NCI-H82 (cell line): ENCODE measurements at regions not wholly inside any gene's neighbourhood (a gene's known extent, or its start where the extent isn't known, plus 50 kb on each side); places are given as distances from the start of the nearest gene placed in this dataset.
A peak's percentile ranks its signal among the peaks of the same experiment; 100 is the strongest.

ENCODE experiments used
- DNase-seq: peaks from one replicate; lab custom pipeline; 2025; lab: John Stamatoyannopoulos, UW

DNA sequence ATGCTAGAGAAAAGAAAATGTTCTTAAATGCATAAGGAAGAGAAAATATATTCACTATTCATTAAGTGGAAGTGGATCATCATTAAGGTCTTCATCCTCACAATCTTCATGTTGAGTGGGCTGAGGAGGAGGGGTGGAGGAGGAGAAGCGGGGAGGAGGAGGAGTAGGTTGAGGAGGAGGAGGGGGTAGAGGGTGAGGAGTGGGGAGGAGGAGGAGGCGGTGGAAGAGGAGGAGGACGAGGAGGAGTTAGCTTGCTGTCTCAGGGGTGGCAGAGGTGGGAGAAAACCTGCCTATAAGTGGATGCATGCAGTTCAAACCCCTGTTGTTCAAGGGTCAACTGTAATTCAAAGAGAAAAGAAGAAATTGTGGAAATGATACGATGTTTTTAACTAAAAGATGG is 71.6 kb downstream of the MYEOV start:
- no peak for DNase-seq

DNA sequence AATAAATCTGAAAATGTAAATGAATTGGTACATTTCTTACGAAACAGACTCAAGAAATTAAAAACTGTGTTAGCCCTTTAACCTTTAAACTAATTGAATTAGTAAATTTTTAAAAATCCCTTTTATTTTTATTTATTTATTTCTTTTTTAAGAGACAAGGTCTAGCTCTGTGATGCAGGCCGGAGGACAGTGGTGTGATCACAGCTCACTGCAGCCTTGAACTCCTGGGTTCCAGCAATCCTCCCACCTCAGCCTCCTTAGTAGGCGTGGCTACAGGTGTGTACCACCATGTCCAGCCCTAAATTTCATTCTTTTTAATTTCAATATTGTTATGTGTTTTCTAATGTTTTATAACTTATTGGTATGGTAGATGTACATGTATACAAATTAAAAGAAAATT is 72.6 kb downstream of the MYEOV start:
- no peak for DNase-seq

DNA sequence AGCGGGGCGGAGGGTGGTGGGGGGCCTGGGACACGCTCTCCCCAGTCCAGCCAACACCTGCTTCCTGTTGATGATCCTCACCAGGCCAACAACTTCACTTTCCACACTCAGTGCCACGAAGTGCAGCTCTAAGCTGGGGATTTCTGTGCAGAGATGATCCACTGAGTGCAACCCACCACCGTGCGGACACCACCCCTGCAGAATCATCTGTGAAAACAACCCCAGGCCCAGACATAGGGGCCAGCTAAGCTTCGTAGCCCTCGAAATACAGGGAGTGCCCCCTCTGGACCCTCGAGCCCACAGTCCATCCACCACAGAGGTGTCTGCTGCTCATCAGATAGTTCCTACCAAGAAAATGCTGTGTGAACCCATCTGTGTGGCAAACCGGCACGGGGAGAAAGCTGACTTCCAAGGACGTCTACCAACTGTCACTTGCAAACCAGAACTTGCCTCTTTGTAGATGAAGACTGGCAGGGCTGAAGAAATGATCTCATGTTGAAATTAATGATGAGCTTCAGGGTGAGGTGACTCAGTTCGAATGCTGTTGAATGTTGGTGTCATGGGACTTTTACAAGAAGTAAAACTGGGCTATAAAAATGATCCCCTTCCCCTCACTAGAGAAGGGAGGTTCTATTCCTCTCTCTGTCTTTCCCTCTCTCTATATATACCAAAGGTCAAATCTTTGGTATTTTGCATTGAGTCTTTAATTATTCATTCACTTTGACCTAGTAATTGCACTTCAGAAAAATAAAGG is 73.4 kb downstream of the MYEOV start:
- DNase-seq: no peak

DNA sequence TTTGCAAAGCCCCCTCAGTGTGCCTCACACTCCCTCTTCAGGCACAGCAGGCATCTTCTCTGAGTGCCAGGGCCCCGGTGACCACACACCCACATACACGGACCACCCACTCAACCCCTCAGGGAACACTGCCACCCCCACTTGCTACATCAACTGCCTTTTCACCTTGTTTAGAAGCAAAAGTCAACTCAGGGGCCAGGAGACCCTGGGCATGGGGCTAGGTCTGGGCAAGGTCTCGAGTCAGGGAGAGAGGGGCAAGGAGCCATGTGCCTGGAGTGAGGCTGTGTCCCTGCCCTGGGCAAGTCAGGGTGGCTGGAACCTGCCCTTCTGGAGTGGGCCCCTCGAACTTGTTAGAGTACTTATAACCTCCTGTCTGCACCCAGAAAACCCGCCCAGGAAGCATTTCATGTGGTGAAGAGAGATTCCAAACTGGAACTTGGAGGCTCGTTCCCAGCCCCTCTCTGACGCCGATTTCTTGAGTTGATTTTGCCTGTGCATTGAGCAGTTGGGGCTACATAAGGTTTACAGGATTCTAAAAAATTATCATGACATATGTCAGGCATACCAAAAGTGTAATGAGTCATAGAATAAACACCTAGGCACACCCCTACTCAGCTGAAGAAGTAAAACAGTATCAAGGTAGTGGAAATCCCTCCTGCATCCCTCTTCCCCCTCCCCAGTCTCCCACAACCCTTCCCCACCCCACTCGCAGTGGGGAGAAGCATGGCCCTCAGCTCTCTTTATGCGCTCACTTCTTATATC is 74.3 kb downstream of the MYEOV start:
- DNase-seq: no peak

DNA sequence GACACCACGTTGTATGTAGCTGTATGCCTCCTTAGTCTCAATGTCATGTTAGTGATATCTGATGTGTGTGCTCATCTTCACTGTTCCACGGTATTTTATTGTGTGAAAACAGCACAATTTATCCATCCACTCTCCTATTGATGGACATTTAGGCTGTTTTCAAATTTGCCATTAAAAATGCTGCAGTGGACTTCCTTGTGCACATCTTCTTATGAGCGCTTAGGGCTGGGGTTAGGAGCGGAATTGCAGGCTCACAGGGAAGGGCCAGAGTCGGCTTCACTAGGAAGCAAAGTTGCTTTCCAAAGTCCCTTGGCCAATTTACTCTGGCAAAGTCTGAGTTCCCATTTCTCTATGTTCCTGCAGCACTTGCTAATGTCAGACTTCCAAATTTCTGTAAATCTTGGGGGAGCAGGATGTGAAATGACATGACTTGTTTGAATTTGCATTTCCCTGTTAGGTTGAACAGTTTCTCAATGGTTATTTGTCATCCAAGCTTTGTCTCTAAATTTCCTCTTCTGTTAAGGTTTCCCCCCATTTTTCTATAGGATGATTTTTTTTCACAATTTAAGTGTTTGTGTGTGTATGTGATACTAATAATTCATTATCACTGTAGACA is 75.4 kb downstream of the MYEOV start:
- DNase-seq: no peak

DNA sequence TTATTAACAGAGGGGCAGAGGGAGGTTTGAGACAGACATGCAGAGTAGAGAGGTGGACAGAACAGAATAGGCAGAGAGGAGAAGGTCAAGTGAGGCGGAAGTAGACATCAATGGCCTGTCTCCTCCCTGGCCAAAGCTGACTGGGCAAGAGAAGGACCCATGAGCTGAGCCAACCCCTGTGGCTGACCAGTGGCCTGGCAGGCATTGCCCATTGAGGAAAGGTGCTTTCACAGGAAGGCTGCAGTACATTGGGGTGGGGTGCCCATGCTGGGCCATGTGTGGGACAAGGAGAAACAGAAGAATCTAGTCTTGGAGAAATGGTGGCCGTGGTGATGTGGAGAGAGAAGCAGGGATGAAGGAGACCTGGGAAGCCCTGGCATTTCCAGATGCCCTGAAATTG is 76.0 kb downstream of the MYEOV start:
- no peak for DNase-seq

DNA sequence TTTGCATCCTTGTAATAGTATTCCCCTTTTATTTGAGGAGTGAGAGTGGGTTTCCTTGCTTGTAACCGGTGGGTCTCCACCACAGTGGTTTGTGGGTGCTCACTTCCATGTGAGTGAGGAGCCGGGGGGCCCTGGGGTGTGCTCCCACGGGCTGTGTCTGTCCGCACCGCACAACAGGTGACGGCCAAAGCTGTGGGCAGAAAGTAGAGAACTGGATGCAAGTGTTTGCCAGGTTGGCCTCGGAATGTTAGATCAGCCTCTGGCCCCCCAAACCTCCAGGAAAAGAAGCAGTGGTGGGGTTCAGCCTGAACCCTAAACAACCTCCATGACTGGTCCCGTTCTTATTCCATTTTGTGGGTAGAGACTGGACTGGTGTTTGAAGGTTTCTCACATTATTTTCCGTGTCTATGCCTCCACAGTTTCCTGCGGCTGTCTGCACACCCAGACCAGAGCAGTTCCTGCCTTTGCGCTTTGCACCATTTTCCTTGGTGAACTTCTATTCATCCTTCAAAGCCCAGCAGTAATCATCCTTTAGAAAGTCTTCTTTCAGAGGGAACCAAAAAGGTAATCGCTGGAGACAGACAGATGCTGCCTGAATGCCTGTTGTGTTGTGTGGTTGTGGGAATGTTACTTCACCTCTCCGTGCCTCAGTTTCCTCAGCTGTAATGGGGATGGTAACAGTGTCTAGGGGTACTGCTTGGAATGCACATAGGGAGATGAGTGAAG is 77.2 kb downstream of the MYEOV start:
- no peak for DNase-seq

DNA sequence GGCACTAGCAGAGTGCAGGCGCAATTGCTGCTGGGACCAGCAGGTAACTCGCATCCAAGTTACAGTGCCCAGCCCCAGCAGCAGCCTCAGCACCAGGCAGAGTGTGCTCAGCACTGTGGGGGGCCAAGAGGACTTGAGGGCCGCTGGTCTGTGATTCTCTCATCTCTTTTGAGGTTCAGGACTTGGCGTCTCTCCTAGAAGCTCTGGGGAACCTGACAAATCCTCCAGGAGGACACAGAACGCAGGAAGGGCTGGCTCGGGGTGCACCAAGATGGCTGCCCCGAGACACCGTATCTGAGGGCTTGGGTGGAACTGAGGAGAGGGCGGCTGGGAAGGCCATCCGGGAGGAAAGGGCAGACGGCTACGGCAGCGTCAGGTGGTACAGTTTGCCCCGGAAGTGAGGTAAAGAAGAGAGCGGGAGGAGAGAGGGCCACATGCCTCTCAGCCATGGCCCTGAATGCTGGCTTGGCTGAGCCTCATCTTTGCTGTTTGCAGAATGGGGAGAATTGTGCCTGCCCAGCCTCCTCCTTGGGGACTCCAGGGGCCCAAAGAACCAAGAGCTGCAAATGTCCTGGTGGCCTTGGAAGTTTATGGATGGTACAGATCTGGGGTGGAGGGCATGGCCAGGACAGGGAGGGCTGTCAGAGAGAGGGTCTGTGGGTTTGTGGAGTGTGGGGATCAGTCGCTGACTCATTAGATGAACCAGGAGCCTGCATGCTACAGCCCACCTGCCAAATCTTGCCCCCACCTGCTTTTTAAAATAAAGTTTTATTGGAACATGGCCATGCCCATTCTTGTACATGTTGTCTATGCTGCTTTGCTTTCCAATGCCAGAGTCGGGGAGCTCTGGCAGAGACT is 78.0 kb downstream of the MYEOV start:
- DNase-seq: no peak

DNA sequence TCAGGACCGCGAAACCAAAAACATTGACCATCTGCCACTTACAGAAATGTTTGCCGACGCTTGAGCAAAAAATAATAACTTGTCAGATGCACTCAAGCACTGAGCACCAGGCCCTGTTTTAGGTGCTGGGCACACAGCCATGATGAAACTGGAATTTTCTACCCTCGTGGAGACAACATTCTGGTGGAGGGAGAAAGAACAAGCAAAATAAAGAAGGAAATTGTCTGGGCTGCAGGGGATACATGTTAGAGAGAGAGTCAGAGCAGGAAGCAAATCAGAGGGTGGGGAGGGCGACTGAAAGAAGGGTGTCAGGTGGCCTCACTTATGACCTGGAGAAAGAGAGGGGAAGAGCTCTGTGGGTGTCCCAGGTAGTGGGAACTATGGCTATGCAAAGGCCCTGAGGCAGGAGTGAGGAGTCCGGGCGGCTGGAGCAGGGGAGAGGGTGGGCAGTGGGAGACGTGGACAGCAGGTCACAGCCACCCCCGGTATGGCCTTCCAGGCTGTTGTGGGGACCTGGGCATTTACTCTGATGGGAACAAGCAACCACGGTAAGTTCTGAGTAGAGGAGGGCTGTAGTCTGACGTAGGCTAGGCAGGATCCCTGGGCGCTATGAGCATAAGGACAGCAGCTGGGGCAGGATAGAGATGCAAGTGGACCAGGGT is 78.8 kb downstream of the MYEOV start:
- DNase-seq: no peak

DNA sequence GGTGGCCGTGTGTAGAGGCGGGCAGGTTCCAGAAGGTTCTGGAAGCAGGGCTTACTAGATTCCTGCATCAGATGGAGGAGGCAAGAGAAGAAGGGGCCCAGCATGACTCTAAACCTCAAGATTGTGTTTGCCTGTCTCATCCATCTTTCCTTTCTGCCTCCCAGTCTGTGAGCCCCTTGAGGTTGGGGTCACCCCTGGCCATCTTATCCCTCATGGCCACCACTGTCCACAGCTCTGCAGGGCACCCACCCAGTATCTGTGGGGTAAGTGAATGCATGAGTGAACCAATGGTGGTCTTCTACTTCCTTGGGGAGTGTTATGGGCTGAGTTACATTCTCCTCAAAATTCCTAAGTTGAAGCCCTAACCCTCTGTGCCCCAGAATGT is 79.3 kb downstream of the MYEOV start:
- no peak for DNase-seq

DNA sequence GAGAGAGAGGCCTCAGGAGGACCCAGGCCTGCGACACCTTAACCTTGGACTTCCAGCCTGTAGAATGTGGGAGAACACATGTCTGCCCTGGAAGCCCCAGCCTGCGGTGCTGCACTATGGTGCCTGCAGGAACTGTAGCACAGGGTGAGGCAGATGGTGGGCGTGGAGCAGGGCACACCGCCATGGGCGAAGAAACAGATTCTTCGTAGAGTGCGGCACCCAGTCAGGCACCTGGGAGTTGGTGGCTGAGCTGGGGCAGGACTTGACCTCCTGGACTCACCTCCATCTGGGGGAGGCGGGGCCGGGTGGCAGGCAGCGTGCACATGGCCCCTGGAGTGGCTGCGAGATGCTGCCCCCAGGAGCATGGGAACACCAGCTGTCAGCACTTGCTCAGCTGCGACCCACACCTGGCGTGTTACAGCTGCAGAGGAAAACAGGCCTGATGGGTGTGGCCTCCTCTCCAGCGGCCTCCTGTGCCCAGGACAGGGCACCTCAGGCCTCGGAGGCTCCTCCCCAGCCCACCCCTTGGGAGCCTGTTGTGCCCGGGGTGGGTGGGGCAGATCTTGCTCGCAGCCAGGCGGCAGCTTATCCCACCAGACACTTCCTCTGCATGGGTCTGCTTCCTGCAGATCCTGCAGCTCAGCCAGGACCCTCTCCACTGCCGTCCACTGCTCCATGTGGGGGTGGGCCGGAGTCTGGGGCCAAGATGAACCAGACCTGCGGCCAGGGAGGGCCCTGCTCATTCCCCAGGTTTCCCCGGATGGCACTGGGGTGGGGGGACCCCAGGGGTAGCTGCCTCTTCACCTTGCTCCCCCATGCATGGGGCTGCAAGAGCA is 80.4 kb downstream of the MYEOV start:
- peak; percentile 42 for DNase-seq

DNA sequence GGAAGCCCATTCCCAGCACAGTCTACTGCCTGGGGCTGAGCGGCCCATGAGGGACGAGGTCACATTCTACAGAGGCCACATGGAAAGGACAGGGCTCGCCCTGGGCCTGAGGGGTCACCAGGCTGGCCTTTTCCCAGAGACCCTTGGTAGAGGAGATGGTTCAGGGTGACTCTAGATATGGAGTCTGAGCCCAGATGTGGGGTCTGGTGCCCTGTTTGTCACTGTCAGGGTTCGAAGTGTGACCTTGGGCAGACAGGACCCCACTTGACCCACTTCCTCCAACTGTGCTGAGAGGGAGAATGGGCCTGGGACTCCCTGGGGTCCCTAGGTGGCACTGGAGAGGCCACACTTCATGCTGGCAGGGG is 81.0 kb downstream of the MYEOV start:
- no peak for DNase-seq

DNA sequence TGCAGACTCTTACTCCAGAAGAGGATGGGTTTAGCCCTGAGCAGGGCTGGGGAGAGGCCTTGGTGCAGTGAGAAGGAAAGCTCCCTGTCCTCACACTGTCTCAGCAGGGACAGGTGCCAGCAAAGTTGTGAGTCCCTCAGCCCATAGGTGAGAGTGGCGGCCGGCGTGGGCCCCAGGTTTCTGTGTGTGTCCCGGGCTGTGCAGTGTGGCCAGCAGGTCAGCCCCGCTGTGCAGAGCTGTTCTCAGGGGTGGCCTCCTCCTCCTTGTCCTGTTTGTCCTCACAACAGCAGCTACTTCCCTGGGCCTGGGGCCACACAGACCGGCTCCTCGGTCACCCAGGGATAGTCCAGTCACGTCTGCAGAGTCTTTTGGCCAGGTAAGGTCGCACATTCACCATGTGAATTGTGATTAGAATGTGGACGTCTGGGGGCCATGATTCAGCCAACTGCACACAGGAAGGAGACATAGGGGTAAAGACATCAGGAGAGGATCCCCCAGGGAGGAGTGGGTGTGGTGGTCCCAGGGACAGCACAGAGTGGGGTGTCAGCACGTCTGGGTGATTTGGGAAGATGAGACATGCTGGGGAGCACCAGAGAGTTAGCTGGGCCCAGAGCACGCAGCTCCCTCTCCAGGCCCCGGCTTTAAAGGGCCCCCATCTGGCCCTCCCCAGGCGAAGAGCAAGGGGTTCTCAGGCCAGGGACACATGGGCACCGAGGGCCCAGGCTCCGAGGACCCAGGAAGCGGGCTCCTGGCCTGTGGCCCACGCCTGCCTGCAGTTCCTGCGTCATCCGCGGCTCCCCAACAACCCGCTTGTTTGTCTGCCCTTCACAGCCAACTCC is 81.6 kb downstream of the MYEOV start:
- no peak for DNase-seq

DNA sequence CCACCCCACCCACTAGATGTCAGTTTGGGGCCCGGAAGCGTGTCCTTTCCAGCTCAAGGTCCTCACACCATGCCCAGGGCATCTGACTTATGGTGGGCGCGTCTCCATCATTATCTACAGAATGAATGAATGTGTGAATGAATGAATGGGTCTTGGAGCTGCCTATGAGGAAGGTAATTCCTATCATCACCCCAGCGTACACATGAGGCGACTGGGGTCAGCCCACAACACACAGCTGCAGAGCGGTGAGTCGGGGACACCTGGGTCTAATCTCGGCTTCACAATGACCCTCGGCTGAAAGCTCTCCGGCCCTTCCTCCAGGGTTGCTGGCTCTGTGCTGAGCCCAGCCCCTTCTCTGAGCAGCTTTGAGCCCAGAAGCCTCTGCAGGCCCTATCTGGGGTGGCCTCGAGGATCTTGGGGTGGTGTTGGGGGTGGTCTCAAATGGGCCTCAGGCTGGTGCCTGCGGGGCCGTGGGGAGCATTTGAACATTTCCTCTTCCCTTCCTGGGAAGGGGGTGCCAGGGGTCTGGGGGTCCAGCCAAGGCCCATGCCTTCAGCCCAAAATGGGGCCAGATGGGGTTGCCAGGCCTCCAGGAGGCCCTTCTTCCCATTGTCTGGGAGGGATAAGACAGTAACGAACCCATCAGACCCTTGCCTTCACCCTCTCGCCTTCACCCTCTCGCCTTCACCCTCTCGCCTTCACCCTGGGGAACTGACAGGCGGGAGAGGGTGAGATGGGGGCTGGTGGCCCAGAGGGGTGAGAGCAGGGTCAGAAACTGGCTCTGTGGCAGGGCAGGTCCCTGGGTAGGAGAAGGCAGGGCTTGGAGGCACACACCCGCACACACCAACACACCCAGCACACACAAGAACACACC is 82.4 kb downstream of the MYEOV start:
- DNase-seq: no peak

DNA sequence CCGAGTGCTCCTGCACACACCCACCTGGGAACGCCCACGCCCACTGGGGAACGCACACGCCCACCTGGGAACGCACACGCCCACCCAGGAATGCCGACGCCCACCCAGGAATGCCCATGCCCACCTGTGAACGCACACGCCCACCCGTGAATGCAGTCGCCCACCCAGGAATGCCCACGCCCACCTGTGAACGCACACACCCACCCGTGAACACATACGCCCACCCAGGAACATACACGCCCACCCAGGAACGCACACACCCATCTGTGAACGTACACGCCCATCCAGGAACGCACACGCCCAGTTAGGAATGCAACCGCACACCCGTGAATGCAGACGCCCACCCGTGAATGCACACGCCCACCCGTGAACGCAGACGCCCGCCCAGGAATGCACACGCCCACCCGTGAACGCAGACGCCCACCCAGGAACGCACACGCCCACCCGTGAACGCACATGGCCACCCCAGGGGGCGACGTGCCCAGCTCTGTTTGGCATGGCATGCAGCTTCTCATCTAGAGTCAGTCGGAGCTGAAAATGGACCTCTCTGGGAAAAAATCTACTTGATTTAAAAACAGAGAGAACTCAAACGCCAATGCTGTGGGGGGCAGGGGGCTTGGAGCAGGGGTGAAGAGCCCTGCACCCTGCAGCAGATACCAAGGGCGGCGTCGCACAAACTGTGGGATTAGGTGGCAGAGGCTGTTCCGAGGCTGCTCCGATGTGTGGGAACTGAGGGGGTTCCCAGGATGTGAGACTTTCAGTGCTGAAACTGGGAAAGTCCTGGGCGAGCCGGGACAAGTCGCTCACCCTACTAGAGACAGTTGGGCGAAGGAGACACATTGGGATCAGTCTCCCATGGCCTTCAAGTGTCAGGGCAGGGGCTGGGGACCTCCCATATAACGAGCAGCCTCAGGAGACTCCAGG is 83.3 kb downstream of the MYEOV start:
- DNase-seq: no peak

DNA sequence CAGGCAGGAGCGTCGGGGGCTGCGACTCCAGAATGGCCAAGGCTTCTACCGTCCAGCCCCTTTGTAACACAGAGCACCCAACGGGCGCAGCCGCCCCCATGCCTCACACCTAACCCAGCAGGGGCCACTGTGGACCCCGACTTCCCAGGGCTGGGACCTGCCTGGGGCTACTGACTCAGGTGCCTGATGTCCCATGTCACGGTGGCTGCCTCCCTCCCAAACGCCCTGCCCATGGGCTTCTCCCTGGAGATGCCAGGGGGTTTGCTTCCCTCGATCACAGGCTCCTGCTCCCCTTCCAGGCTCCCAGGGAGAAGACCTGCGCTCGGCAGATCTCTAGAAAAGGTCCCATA is 84.0 kb downstream of the MYEOV start:
- no peak for DNase-seq
